D341Med (cell line): ENCODE measurements at regions not wholly inside any gene's neighbourhood (a gene's known extent, or its start where the extent isn't known, plus 50 kb on each side); places are given as distances from the start of the nearest gene placed in this dataset.

Experiments used
- DNase-seq: peaks from one replicate; pipeline ENCODE4 v3.0.0; 2012; ENCODE audit warnings: low spot score

DNA sequence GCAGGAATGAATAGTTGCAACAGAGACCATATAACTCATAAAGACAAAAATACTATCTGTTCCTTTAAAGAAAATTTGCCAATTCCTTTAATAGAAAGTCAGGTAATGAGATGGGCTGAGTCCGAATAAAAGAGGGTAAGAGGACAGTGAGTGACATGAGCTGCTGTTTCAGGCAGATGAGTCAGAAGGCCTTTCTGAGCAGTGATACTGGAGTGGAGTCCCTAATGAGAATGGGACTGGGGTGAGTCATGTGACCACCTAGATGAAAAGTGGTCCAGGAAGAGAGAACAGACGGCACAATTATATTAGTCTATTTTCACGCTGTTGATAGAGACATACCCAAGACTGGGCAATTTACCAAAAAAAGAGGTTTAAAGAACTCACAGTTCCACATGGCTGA is 393.7 kb downstream of the BCL11B start:
- no peak for DNase-seq

DNA sequence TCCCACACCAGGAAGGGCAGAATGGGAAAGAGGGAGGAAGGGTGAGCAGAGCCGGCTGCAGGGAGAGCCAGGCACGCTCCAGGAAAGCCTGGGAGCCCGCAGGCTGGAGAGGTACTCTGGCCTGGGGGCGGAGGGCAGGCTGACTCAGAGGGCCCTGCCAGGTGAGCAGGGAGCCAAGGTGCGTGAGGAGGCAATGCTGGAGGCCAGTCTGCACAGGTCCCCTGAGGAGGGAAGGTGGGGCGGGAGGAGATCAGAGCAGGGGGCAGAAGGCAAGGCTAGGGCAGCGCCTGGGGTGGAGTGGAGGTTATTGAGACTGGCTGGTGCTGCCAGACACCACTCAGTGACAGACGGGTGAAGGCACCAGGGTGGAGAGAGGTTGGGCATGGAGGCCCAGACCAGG is 385.0 kb downstream of the BCL11B start:
- DNase-seq, result no peak

DNA sequence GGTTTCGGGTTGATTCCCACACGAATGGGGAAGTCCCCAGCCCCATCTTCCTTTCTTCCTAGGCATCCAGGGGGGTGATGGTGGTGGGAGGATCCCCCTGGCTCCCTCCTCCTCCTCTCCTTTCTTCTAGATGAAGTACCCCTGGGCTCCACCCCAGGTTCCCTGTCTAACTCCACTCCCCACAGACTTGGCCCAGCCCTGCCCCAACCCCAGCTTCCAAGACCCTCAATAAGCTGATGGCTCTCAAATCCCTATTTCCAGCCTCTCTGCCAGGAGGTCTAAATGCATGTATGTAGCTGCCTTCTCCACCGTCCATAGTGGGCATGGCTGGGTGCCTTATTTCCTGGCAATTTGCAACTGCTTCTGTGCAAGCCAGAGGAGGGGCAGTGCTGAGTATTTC is 383.7 kb downstream of the BCL11B start:
- no peak for DNase-seq

DNA sequence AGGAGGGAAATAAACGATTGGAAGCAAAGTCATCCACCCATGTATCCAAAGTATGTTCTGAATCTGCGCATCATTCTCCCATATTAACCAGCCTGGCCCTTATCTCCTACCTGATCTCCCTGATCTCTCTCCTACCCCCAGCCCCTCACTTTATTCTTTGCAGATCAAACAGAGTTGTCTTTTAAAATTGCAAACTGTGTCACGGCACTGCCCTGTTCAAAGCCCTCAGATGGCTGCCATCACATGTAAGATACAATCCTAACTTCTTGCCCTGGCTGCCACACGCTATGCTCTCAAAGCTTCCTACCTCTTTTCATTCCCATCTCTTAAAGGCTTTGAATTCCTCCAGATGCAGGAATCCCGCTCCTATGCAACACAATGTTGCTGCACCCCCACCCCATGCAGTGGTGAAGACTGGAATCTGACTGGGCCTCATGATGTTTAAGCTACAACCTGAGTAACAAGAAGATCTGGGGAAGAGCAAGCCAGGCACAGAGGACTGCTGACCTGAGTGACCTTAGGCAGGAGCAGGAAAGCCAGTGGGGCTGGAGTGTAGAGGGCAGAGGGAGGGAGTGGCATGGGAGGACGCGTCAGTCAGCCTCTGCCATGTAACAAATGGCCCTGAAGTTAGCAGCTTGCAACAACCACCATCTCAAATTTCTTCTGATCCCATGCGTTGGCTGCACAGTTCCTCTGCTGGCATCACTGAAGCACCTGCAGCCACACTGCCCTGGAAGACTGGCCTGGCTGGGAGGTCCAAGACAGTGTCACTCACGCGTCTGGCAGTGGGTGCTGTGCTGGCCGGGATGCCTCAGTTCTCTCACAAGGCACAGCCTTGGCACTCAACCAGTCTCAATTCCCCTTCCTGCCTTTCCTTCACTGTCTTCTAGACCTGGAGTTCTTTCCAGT is 382.8 kb downstream of the BCL11B start:
- no peak for DNase-seq

DNA sequence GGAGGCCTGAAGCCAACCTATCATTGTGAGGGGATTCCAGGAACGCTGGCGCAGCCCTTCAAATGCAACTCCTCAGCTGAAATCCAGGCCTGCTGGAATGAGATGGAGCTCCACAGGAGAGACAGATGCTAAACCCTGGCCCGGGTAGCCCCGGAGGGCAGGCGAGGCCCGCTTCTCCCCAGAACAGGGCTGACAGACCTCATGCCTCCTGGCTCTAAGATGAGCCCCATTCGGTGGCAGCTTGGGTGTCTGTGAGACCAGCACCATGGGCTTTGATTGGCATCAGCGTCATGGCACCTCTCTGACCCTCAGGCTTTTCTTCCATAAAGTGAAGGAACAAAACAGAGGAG is 382.2 kb downstream of the BCL11B start:
- DNase-seq, result no peak

DNA sequence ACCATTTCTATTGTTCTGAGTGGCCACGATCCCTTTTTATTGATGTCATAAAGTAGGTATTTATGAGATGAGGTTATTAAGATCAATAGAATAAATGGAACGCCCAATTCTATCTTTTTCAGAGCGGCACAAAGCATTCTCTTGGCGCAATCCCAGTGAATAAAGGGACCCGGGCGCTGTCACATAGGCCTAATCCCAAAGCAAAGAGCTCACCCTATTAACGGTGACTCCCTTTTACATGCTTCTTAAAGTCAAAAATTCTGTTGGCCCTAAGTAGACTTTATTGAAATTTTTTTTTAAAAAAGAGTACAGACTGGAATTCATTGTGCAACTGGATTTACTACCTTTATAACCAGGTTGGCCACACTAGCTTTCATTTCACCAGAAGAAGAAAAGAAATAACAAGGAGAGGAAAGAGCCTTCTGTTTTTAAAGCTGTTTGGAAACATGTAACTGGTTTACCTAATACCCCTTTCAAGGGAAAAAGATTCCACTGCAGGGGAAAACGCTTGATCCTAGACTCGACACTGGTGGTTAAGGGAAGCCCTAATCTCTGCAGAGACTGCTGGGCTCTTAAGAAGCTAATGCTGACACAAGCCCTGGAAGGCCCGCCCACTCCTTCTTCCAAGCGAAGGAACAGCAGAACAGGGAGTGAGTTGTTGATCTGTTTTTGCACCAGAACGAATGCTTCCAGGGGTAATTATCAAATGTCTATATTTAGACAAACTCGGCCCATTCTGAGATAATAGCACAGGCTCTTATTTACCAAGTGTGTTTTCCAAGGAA is 381.2 kb downstream of the BCL11B start:
- no peak for DNase-seq

DNA sequence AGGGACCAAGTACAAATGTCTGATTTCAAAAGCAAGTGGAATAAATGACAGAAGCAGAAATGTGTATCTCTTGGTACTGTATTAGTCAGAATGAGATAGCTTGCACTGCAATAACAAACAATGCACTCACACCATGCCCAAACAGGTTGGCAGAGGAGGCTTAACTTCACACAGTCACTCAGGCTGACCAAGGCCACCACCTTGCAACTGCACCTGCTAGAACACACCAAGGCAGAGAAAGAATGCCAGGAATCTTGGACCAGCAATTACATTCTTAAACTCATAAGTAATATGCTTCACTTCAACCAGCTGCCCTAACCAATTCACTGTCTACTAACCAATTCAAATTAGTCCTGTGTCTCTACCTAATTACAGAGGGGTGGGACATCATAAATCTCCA is 378.3 kb downstream of the BCL11B start:
- no peak for DNase-seq

DNA sequence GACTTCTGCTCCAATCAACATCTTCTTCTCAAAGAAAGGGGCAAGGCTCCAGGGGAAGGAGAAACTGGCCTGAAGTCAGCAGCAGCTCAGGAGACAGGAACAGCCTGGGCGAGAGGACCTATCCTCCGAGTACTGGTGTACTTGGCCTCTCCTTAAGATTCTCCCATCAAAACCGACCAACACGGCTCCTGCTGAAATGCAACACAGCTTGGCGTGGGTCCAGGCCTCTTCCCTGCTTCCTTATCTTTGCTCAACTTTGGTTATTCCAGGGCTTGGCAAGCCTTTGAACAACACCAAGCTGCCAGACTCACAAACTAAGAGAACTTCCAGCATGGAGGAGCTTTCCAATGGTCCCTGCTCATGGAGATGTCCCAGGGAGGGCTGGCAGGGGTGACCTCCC is 377.4 kb downstream of the BCL11B start:
- no peak for DNase-seq

DNA sequence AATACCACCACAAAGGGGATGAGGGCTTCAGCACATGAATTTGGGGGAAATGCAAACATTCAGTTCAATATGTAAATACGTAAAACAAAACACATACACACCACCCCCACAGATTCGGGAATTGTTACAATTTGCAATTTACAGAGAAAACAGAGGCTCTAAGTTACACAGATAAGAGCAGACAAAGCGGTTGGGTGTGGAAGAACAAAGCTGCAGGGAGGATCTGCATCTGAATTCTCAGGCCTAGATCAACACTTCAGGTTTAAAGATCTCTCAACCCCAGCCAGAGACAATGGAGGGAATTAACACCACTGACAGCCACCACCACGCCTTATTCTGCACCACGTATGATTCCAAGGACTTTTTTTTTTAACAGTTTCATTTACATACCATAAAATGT is 375.5 kb downstream of the BCL11B start:
- DNase-seq, result no peak

DNA sequence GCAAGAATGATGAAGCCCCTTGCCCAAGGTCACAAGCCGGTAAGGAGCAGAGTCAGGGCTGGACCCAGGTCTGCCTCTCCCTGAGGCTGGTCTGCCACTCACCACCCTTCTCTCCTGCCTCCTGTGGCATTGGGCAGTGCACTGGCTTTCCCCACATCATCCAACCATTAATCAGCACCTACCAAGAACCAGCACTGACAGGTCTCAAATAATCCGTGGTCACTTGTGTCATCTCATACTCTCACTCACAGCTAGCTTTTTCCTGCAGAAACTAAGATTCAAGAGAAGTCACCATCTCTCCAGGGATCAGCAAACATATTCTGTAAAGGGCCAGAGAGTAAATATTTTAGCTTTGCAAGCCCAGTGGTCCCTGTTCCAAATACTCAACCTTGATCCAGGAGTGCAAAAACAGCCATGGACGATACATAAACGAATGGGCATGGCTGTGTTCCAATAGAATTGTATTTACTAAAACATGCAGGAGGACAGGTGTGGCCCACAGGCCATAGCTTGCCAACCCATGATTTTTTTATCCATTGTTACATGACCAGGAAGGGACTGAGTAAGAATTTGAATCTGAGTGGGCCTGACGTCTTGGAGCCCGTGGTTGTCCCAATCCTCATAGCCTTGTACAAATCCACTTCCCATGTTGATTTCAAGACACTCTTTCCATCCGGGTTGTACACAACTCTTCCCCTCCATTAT is 374.2 kb downstream of the BCL11B start:
- no peak for DNase-seq

DNA sequence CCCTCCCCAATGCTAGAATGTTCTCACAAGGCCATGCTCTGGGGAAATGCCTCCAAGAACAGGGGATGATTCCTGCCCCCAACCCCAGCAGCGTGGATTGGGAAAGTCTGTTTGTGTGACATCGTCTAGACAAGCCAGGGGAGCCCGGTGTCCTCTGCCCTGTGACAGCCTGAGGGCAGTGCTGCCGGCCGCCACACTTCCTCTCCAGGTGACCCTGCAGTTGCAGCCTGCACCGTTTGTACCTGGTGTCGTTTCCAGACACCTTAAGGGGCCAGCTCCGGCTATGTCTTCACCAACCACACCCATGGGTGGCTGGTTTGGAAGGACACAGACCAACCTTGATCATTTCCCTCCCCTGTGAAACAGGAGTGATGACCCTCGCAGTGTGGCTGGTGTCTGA is 372.6 kb downstream of the BCL11B start:
- no peak for DNase-seq

DNA sequence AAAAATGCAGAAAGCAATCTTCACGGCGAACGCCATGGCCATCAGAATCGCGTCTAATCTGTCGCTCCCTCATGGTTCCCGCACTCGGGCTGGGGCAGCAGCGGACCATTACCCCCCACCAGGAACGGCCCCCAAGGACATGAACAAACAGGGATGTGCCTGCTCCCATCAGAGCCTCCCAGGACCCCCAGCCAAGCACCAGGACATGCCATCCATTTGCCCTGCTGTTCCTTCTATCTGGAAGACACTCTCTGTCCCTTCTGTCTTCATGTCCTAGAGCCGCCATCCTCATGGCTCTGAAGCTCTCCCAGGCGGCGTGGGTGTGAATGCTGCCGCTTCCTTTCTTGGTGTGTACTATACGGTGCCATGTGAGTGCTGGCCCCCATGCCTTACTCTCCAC is 371.8 kb downstream of the BCL11B start:
- DNase-seq, result no peak

DNA sequence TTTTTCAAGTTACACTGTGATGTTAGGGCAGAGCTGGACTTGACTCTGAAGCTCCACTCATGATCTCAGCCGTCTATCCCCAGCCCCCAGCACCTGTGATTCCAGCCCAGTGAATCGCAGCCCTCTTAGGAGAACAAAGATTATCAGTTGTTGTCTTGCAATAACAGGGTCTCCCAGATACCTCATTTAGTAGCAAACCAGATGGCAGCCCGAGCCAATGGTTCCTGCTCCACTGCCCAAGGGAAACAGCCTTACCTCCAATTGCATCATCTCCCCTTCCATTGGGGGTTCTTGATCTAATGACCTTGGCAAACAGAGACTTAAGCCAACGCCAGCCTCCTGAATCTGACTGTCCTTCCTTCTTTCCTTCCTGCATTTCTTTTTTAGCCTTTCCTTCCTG is 371.2 kb downstream of the BCL11B start:
- DNase-seq, result no peak

DNA sequence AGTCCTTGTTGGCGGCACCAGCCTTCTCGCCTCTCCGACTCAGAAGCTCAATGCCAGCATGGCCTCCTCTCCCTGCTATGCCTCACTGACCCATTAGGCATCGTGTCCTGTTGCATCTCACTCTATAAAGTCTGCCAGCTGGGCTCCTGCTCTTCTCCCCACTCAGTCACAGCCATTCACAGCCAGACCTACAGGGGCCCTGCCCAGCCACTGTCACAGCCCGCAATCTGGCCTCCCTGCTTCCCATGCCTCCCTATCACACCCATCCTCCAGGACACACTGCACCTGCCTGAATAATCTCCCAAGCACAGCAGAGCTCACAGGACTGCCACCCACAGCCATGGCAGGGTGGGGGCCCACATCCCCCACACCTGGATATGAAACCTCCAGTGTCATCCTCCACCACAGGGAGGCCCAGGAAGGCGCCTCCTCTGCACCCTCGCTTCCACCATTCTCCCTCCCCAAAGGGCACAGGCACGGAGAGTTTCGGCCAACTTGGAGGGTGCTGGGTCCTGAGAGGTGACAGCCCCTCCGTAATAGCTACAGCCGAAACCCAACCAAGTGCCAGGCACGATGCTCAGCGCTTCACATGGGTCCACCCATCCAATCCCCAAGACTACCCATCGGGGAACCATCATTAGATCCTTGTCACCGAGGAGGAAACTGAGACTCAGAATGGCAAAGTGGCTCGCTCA is 370.3 kb downstream of the BCL11B start:
- DNase-seq, result no peak

DNA sequence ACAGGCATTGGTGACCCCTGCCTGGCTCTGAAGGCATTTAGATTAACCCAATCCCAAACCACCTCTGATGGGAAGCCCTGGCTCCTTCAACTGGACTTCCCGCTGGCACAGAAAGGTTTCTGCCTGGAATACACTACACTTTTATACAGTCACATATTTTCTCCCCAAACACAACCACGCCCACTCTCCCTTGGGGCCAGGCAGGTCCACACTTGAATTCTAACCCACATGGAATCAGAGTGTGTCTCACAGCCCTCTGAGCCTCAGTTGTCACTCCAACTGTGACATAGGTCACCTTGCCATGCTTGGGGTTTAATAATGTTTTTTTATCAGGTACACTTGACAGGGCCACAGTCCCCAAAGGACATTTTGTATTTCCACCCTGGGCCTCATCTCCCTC is 368.6 kb downstream of the BCL11B start:
- no peak for DNase-seq

DNA sequence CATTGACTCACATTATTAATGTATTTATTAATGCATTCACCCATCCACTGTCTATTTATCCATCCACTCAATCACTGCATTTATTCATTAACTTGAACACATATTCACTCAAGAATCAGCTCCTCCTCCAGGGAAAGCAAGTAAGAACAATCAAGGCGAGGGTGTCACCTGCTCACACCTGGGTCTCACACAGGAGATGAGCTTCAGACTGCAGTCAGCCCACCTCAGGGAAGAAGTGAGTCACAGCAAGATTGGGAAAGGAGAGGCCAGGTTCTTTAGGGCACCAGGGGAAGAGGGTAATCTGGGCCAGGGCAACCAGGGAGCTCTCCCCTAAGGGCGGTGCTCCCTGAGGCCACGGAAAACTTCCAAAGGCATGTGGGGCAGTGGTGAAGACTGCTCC is 367.3 kb downstream of the BCL11B start:
- DNase-seq, result no peak

DNA sequence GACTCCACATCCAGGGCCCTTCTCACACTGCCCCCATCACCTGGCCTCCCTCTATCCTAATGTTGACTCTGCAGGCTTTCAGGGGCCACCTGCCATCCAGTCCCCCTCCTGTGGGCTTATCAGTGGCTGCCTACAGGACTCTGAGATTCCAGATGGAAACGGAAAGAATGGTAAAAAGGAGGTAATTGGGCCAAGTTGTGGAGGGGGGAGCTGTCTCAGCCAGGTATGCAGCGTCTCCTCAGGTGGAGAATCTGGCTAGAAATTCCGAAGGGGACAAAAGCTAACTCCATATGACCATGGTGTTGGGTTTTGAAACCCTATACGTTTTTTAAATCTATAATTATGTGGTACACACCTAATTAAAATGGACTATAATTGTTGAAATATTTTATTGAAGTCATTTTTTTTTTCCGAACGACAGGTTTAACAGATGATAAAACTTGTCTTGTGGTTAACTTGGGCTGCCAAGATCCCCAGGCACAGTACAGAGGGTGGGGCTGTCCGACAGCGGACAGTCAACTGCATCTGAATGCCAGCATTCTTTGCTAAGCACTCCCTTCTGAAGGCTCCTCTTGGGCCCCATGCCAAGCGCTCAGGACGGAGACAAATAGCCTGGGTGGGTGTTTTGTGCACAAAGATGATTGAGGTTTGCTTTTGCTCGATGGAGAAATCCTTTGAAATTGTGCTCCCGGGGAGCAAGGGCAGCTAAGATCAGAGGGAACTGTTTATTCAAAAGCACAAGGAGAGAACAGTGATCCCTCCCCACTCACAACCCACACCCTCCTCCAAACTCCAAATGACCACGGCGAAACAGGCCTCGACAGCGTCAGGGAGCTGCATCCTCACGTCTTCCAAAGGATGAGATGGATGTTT is 365.6 kb downstream of the BCL11B start:
- no peak for DNase-seq

DNA sequence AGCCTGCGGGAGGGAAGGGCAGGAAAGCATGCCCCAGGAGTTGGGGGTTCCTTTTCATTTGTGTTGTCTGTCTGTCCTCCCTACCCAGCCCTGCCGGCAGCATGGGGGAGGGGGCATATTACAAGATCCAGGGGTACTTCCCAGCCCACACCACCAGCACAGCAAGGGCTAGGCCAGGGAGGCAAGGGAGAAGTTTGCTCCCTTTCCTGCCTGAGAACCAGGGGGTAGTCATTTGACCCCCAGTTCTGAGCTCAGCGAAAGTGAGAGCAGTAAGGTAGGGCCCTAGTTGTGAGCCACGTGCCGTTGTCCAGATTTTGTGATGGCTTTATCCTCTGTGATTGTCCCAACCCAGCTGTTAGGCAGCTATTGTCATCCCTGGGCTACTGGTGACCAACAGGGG is 364.7 kb downstream of the BCL11B start:
- no peak for DNase-seq

DNA sequence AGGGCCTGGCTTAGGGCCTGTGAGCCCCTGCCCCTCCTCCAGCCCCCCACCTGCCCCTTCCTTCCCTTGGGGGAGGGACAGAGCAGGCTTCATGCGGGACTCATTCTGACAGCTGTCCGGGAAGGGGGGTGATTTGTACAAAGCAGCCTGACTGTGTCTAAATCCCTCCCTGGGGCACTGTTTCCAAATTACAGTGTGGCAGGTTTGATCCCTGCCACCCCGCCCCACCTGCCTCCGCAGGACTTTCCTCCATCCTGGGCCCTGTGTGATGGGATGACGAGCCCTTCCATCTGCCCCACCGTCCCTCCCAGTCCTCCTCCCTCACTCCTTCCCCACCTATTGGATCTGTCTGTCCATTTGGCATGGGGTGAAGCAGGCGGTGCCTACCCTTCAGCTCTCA is 363.9 kb downstream of the BCL11B start:
- DNase-seq, result no peak

DNA sequence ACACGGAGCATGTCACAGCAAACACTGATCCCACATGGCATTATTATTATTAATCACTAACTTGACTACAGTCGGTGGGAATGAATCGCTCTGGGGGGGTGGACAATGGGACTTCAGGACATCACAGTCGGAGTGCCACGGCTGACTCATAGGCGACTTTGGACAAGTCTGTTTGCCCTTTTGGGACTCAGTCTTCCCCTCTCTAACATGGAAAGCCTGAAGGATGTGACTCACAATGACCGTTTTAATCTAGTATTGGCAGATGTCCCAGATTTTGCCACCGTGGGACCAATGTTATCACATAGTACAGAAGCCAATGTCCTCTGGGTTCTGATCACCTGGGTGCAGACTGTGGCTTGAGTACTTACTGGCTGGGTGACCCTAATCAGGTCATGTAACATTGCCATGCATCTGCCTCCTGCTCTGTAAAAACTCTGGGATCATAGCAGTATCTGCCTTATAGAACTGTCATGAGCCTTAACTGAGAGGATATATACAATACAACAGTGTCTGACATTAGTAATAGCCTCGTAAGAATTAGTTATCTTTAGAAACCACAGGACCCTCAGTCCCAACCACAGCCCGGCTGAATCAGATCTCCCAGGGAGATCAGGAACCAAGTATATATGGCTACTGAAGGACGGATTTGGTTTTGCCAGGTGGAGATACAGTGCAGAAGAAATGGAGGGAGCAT is 362.6 kb downstream of the BCL11B start:
- DNase-seq, result no peak

DNA sequence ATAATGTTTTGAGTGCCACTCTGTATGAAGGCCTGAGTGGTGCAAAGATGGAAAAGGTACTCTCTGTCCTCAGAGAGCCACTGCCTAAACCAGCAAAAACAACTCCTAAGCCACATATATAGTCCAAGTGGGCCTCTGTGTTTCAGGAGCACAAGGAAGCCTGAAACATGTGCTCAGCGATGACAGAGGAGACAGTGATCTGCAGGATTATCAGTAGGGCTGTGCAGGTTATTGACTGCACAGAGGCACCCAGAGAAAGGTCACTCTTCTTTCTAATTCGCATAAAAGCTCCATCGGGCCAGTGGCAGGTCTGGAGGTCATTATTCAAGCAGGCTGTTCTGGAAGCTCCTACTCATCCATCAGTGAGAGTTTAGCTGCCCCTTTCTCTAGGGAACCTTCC is 361.9 kb downstream of the BCL11B start:
- no peak for DNase-seq
